GM21367 (cell line): ENCODE measurements at regions not wholly inside any gene's neighbourhood (a gene's known extent, or its start where the extent isn't known, plus 50 kb on each side); places are given as distances from the start of the nearest gene placed in this dataset.

Experiments
- ATAC-seq: cut with Tn5 transposase; IDR thresholded peaks from one replicate; pipeline ENCODE4 v1.9.1; 2021; ENCODE audit not compliant: unreplicated experiment

GRCh38 chr12:74980510-74980909 lies 229.1 kb downstream of the KCNC2 start:
- no peak for ATAC-seq

GRCh38 chr12:74981541-74981940 lies 228.1 kb downstream of the KCNC2 start:
- no peak for ATAC-seq

GRCh38 chr12:74983917-74984316 lies 225.7 kb downstream of the KCNC2 start:
- ATAC-seq = no peak

- ATAC-seq = no peak
These were observed 225.0 kb downstream of the KCNC2 start for GRCh38 chr12:74984631-74985030.

GRCh38 chr12:74985293-74985985 lies 224.2 kb downstream of the KCNC2 start:
- ATAC-seq = no peak

- no peak for ATAC-seq
These were observed 223.7 kb downstream of the KCNC2 start for GRCh38 chr12:74985986-74986319.

GRCh38 chr12:74988156-74988555 lies 221.5 kb downstream of the KCNC2 start:
- no peak for ATAC-seq
